ENCODE measurements at regions not wholly inside any gene's neighbourhood (a gene's known extent, or its start where the extent isn't known, plus 50 kb on each side); places are given as distances from the start of the nearest gene placed in this dataset.

GRCh38 chr11:92657226-92657625 is 312.2 kb upstream of the MTNR1B start:
- no peaks in the 10 kb centered on the region for H3K36me3 Mint-ChIP-seq (ENCODE audit: low read depth)
- ATAC-seq (ENCODE audit: poor library complexity), result no peak
- H3K4me1 Mint-ChIP-seq (ENCODE audit: low read depth), result no peaks in the 10 kb centered on the region
- no peak overlapping the region for H3K4me3 Mint-ChIP-seq
- H3K9me3 Mint-ChIP-seq, result no peaks in the 10 kb centered on the region
- no peaks in the 10 kb centered on the region for H3K27me3 Mint-ChIP-seq
- no peaks in the 10 kb centered on the region for H3K27me3 ChIP-seq (ENCODE audit: control insufficient read depth in 1 of 2, insufficient read depth in 2 of 2, low read length in 2 of 2)
- H3K27ac Mint-ChIP-seq, result no peak overlapping the region
- CTCF ChIA-PET, result no interaction called here
- no peak overlapping the region for H3K4me3 ChIP-seq (ENCODE audit: low read length)
- TF ChIP-seq CTCF (IDR thresholded peaks at IDR 0.05), result no peak
- no peaks in the 10 kb centered on the region for H3K9me3 ChIP-seq (ENCODE audit: control insufficient read depth in 1 of 2, insufficient read depth in 1 of 2, low read length in 2 of 2)
- intact Hi-C loops (cut with DNase I, micrococcal nuclease), result no loop called here
- DNase-seq, result no peak
- H3K27ac ChIP-seq (ENCODE audit: low read depth in 1 of 2, low read length in 2 of 2), result no peak overlapping the region
- H3K4me1 ChIP-seq (ENCODE audit: insufficient read depth, low read length), result no peaks in the 10 kb centered on the region
- POLR2A ChIA-PET, result no interaction called here
- no peaks in the 10 kb centered on the region for H3K36me3 ChIP-seq (ENCODE audit: insufficient read depth, low read length)

- Mint-ChIP-seq H3K36me3 (ENCODE audit: low read depth) (no peaks in the 10 kb centered on the region), H3K9me3 (peaks cover 3% of the 10 kb centered on the region), H3K27me3 (no peaks in the 10 kb centered on the region), H3K4me1 (ENCODE audit: low read depth) (no peaks in the 10 kb centered on the region), H3K4me3 (no peak overlapping the region), H3K27ac (no peak overlapping the region)
- ChIA-PET CTCF (no interaction called here), POLR2A (no interaction called here)
- DNase-seq (no peak), ATAC-seq (ENCODE audit: poor library complexity) (no peak)
- H3K27ac ChIP-seq (ENCODE audit: low read depth in 1 of 2, low read length in 2 of 2), result no peak overlapping the region
- H3K4me3 ChIP-seq (ENCODE audit: low read length), result no peak overlapping the region
- no peaks in the 10 kb centered on the region for H3K4me1 ChIP-seq (ENCODE audit: insufficient read depth, low read length)
- no peaks in the 10 kb centered on the region for H3K9me3 ChIP-seq (ENCODE audit: control insufficient read depth in 1 of 2, insufficient read depth in 1 of 2, low read length in 2 of 2)
- TF ChIP-seq CTCF (IDR thresholded peaks at IDR 0.05), result no peak
- no peaks in the 10 kb centered on the region for H3K27me3 ChIP-seq (ENCODE audit: control insufficient read depth in 1 of 2, insufficient read depth in 2 of 2, low read length in 2 of 2)
- H3K36me3 ChIP-seq (ENCODE audit: insufficient read depth, low read length), result no peaks in the 10 kb centered on the region
- intact Hi-C loops (cut with DNase I, micrococcal nuclease), result no loop called here
Observed at GRCh38 chr11:92658733-92659132, 310.7 kb upstream of the MTNR1B start.

GRCh38 chr11:92659793-92660192 is 309.7 kb upstream of the MTNR1B start:
- intact Hi-C loops (cut with DNase I, micrococcal nuclease), result no loop called here
- no peak for ATAC-seq (ENCODE audit: poor library complexity)
- DNase-seq, result no peak
- H3K27ac Mint-ChIP-seq, result no peak overlapping the region
- no peaks in the 10 kb centered on the region for H3K36me3 Mint-ChIP-seq (ENCODE audit: low read depth)
- TF ChIP-seq CTCF (IDR thresholded peaks at IDR 0.05), result no peak
- Histone ChIP-seq H3K4me3 (ENCODE audit: low read length) (no peak overlapping the region), H3K9me3 (ENCODE audit: control insufficient read depth in 1 of 2, insufficient read depth in 1 of 2, low read length in 2 of 2) (no peaks in the 10 kb centered on the region), H3K27ac (ENCODE audit: low read depth in 1 of 2, low read length in 2 of 2) (no peak overlapping the region), H3K27me3 (ENCODE audit: control insufficient read depth in 1 of 2, insufficient read depth in 2 of 2, low read length in 2 of 2) (no peaks in the 10 kb centered on the region), H3K4me1 (ENCODE audit: insufficient read depth, low read length) (no peaks in the 10 kb centered on the region), H3K36me3 (ENCODE audit: insufficient read depth, low read length) (no peaks in the 10 kb centered on the region)
- no peak overlapping the region for H3K4me3 Mint-ChIP-seq
- POLR2A ChIA-PET, result no interaction called here
- CTCF ChIA-PET, result no interaction called here
- no peaks in the 10 kb centered on the region for H3K4me1 Mint-ChIP-seq (ENCODE audit: low read depth)
- no peaks in the 10 kb centered on the region for H3K27me3 Mint-ChIP-seq
- H3K9me3 Mint-ChIP-seq, result peaks cover 3% of the 10 kb centered on the region
